ENCODE measurements at regions not wholly inside any gene's neighbourhood (a gene's known extent, or its start where the extent isn't known, plus 50 kb on each side); places are given as distances from the start of the nearest gene placed in this dataset.

- no peak for TF ChIP-seq POLR2AphosphoS5 (IDR thresholded peaks at IDR 0.05; ENCODE audit: low read depth, low read length)
- TF ChIP-seq EZH2 (IDR thresholded peaks at IDR 0.05), result no peak
- TF ChIP-seq SRF (IDR thresholded peaks at IDR 0.05; ENCODE audit: low read depth), result no peak
- no peak for TF ChIP-seq JUND (IDR thresholded peaks at IDR 0.05)
- TF ChIP-seq CTCF (IDR thresholded peaks at IDR 0.05 in 2 of 3, conservative IDR thresholded peaks at IDR 0.05 in 1 of 3; ENCODE audit: borderline replicate concordance in 1 of 3, insufficient read depth in 1 of 3, low read depth in 2 of 3, low read length in 2 of 3), result no peak
- no peak for TF ChIP-seq CEBPB (IDR thresholded peaks at IDR 0.05; ENCODE audit: low read depth)
- no peak for TF ChIP-seq POLR2A (IDR thresholded peaks at IDR 0.05; ENCODE audit: borderline replicate concordance, extremely low read depth, insufficient read depth, insufficient read length)
- no peak for TF ChIP-seq REST (IDR thresholded peaks at IDR 0.05; ENCODE audit: low read depth)
- TF ChIP-seq EZH2phosphoT487 (IDR thresholded peaks at IDR 0.05; ENCODE audit: borderline replicate concordance), result no peak
These were observed 758.5 kb upstream of the RBFOX1 start for GRCh38 chr16:6574146-6574545.
